ENCODE measurements at regions not wholly inside any gene's neighbourhood (a gene's known extent, or its start where the extent isn't known, plus 50 kb on each side); places are given as distances from the start of the nearest gene placed in this dataset.

DNA sequence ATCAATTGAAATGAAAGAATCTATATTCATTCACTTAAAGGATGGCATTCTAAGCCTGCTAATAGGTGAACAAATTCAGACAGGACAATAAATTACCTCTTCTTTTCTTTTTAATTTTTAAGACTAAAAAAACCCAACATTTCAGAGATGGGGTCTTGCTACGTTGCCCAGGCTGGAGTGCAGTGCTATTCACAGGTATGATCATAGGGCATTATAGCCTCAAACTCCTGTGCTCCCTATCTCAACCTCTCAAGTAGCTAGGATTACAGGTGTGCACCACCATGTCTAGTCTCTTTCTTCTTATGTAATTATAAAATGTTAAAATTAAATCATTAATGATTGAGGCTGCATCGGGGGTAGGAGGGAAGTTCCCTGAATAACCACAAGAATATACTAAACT is 52.5 kb upstream of the PDLIM5 start:
- ChIA-PET CTCF (ENCODE audit: unreplicated experiment) (no interaction called here), POLR2A (interaction anchor here (0.6 kb wide), 2 partner anchors 42 to 92 kb away, joined by 3 to 4 read pairs; no protein-coding TSS in a partner anchor)
- Histone ChIP-seq H3K27ac (ENCODE audit: low read depth, low read length, poor library complexity, severe bottlenecking) (no peak overlapping the region), H3K79me2 (ENCODE audit: insufficient read depth, low read depth, low read length) (no peaks in the 10 kb centered on the region), H3K9me3 (ENCODE audit: low read length) (no peaks in the 10 kb centered on the region), H3K4me1 (ENCODE audit: insufficient read depth, low read length, poor library complexity, severe bottlenecking) (no peaks in the 10 kb centered on the region), H3K9me2 (ENCODE audit: insufficient read depth, low read length) (no peaks in the 10 kb centered on the region), H2AFZ (ENCODE audit: low read length) (no peak overlapping the region), H3K36me3 (ENCODE audit: insufficient read depth, low read length) (no peaks in the 10 kb centered on the region), H4K20me1 (ENCODE audit: insufficient read depth, low read length) (no peaks in the 10 kb centered on the region), H3K4me3 (ENCODE audit: low read depth, low read length, poor library complexity, severe bottlenecking) (no peak overlapping the region), H3K4me2 (ENCODE audit: low read length) (no peak overlapping the region)
- TF ChIP-seq EZH2phosphoT487 (IDR thresholded peaks at IDR 0.05; ENCODE audit: borderline replicate concordance, low read depth, low read length), result no peak
- TF ChIP-seq, protein P1, sequence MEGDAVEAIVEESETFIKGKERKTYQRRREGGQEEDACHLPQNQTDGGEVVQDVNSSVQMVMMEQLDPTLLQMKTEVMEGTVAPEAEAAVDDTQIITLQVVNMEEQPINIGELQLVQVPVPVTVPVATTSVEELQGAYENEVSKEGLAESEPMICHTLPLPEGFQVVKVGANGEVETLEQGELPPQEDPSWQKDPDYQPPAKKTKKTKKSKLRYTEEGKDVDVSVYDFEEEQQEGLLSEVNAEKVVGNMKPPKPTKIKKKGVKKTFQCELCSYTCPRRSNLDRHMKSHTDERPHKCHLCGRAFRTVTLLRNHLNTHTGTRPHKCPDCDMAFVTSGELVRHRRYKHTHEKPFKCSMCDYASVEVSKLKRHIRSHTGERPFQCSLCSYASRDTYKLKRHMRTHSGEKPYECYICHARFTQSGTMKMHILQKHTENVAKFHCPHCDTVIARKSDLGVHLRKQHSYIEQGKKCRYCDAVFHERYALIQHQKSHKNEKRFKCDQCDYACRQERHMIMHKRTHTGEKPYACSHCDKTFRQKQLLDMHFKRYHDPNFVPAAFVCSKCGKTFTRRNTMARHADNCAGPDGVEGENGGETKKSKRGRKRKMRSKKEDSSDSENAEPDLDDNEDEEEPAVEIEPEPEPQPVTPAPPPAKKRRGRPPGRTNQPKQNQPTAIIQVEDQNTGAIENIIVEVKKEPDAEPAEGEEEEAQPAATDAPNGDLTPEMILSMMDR (conservative IDR thresholded peaks at IDR 0.05; ENCODE audit: low read length), result no peak
- intact Hi-C loops (cut with micrococcal nuclease; ENCODE audit: unreplicated experiment), result no loop called here
- no peak for DNase-seq (ENCODE audit: low spot score)
- no TSS peak for BruUV-seq (replicated peaks)

DNA sequence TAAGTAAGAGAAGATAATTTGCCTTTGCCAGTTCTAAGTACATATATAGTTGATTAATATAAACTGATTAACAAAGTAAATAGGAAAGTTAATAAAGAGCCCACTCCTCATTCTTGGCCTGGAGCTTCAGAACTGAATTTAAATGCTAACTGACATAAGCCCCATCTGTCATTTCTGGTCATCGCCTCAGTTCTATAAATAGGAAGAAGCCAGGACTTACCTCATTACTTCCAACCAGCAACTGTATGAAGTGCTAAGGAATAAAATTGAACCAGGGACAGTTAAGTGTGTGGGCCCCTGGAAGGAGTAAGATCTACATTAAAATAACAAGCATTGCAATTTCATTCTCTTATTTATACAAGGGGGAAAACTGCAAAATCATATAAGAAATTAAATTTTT is 52.0 kb upstream of the PDLIM5 start:
- H3K36me3 ChIP-seq (ENCODE audit: insufficient read depth, low read length), result no peaks in the 10 kb centered on the region

DNA sequence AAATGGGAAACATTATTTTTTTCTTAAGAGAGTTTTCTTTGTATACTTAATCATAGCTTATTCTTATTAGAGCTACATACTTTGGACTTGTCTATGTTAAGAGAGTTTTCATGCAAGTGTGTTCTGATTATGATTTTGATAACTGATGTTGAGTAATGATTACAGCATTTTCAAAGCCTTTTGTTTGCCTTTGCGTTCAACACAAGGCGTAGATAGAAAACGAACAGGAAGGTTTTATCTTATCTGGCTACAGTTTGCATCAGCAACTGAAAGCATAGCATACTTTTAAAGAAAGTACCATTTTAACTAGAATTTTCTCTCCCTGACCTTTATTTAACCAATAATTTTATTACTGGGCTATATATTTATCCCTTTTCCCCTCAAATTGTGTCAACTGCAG is 51.6 kb upstream of the PDLIM5 start:
- H3K36me3 ChIP-seq (ENCODE audit: insufficient read depth, low read length), result no peaks in the 10 kb centered on the region
- H3K9me3 ChIP-seq (ENCODE audit: low read length), result no peaks in the 10 kb centered on the region
- DNase-seq (ENCODE audit: low spot score), result no peak
- no peaks in the 10 kb centered on the region for H3K79me2 ChIP-seq (ENCODE audit: insufficient read depth, low read depth, low read length)
- no peaks in the 10 kb centered on the region for H4K20me1 ChIP-seq (ENCODE audit: insufficient read depth, low read length)
- H3K27ac ChIP-seq (ENCODE audit: low read depth, low read length, poor library complexity, severe bottlenecking), result no peak overlapping the region
- H3K4me3 ChIP-seq (ENCODE audit: low read depth, low read length, poor library complexity, severe bottlenecking), result no peak overlapping the region
- H3K4me1 ChIP-seq (ENCODE audit: insufficient read depth, low read length, poor library complexity, severe bottlenecking), result no peaks in the 10 kb centered on the region
- H3K4me2 ChIP-seq (ENCODE audit: low read length), result no peak overlapping the region
- intact Hi-C loops (cut with micrococcal nuclease; ENCODE audit: unreplicated experiment), result no loop called here
- TF ChIP-seq, protein P1 (conservative IDR thresholded peaks at IDR 0.05; ENCODE audit: low read length), result no peak
- TF ChIP-seq EZH2phosphoT487 (IDR thresholded peaks at IDR 0.05; ENCODE audit: borderline replicate concordance, low read depth, low read length), result no peak
- no TSS peak for BruUV-seq (replicated peaks)
- ChIA-PET CTCF (ENCODE audit: unreplicated experiment) (no interaction called here), POLR2A (no interaction called here)
- H2AFZ ChIP-seq (ENCODE audit: low read length), result no peak overlapping the region
- H3K9me2 ChIP-seq (ENCODE audit: insufficient read depth, low read length), result no peaks in the 10 kb centered on the region

More for the DNA sequence above, 52.0 kb upstream of the PDLIM5 start:
- BruUV-seq (replicated peaks), result no TSS peak
- no peaks in the 10 kb centered on the region for H4K20me1 ChIP-seq (ENCODE audit: insufficient read depth, low read length)
- TF ChIP-seq EZH2phosphoT487 (IDR thresholded peaks at IDR 0.05; ENCODE audit: borderline replicate concordance, low read depth, low read length), result no peak
- TF ChIP-seq, protein P1 (conservative IDR thresholded peaks at IDR 0.05; ENCODE audit: low read length), result no peak
- no peak overlapping the region for H3K27ac ChIP-seq (ENCODE audit: low read depth, low read length, poor library complexity, severe bottlenecking)
- intact Hi-C loops (cut with micrococcal nuclease; ENCODE audit: unreplicated experiment), result no loop called here
- no peaks in the 10 kb centered on the region for H3K9me3 ChIP-seq (ENCODE audit: low read length)
- DNase-seq (ENCODE audit: low spot score), result no peak
- no peaks in the 10 kb centered on the region for H3K9me2 ChIP-seq (ENCODE audit: insufficient read depth, low read length)
- ChIA-PET POLR2A (interaction anchor here (0.6 kb wide), 2 partner anchors 42 to 93 kb away, joined by 3 to 4 read pairs; no protein-coding TSS in a partner anchor), CTCF (ENCODE audit: unreplicated experiment) (no interaction called here)
- no peak overlapping the region for H2AFZ ChIP-seq (ENCODE audit: low read length)
- H3K4me1 ChIP-seq (ENCODE audit: insufficient read depth, low read length, poor library complexity, severe bottlenecking), result no peaks in the 10 kb centered on the region
- H3K79me2 ChIP-seq (ENCODE audit: insufficient read depth, low read depth, low read length), result no peaks in the 10 kb centered on the region
- no peak overlapping the region for H3K4me3 ChIP-seq (ENCODE audit: low read depth, low read length, poor library complexity, severe bottlenecking)
- H3K4me2 ChIP-seq (ENCODE audit: low read length), result no peak overlapping the region

Measured in OCI-LY7 (cell line).